RWPE1 (cell line): ENCODE measurements at regions not wholly inside any gene's neighbourhood (a gene's known extent, or its start where the extent isn't known, plus 50 kb on each side); places are given as distances from the start of the nearest gene placed in this dataset.
A peak's percentile ranks its signal among the peaks of the same experiment; 100 is the strongest.

Source experiments
- CTCF ChIA-PET: fragments of 350-600 bp; sonication (Branson Sonifier 250); formaldehyde crosslinking; extraction: SDS; loops from one replicate; lab custom pipeline; 2021; lab: Yijun Ruan, JAX
- POLR2A ChIA-PET: fragments of 400-600 bp; formaldehyde crosslinking; extraction: SDS; loops from one replicate; lab custom pipeline; 2020; ENCODE audit warnings: antibody characterized with exemption; ENCODE audit not compliant: low non-redundant PET; lab: Yijun Ruan, JAX
- DNase-seq: peaks from one replicate; pipeline ENCODE4 v3.0.0; 2012; ENCODE audit warnings: low spot score
- H3K27ac ChIP-seq: fragments of 450-650 bp; 2 replicates; pipeline ENCODE4 v1.5.1; 2017
- TF ChIP-seq, protein P1 (sequence below): fragments of 450-650 bp; conservative IDR thresholded peaks from 2 replicates; pipeline ENCODE4 v1.5.1; 2017; ENCODE audit warnings: low read depth, mild to moderate bottlenecking

DNA sequence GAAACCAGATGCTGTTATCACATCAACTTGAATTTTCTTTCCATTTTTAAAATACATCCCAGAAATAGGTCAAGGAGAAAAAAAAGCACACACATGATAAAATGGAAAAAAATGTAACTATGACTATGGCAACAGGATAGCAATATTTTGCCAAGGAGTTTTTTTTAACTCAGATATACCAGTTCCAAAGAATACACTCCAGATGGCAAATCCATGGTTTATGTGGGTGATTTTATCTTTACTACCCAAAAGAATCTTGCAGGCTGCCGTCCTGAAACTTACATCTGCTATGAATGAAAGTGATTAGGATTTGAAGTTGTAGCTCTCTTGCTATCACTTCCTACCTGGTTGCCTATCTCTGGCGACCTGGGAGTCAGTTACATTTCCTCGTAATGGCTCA is 91.0 kb upstream of the PLPPR4 start:
- TF ChIP-seq, protein P1, sequence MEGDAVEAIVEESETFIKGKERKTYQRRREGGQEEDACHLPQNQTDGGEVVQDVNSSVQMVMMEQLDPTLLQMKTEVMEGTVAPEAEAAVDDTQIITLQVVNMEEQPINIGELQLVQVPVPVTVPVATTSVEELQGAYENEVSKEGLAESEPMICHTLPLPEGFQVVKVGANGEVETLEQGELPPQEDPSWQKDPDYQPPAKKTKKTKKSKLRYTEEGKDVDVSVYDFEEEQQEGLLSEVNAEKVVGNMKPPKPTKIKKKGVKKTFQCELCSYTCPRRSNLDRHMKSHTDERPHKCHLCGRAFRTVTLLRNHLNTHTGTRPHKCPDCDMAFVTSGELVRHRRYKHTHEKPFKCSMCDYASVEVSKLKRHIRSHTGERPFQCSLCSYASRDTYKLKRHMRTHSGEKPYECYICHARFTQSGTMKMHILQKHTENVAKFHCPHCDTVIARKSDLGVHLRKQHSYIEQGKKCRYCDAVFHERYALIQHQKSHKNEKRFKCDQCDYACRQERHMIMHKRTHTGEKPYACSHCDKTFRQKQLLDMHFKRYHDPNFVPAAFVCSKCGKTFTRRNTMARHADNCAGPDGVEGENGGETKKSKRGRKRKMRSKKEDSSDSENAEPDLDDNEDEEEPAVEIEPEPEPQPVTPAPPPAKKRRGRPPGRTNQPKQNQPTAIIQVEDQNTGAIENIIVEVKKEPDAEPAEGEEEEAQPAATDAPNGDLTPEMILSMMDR: no peak
- ChIA-PET POLR2A (no interaction called here), CTCF (no interaction called here)
- DNase-seq: no peak
- no peak overlapping the region for H3K27ac ChIP-seq

DNA sequence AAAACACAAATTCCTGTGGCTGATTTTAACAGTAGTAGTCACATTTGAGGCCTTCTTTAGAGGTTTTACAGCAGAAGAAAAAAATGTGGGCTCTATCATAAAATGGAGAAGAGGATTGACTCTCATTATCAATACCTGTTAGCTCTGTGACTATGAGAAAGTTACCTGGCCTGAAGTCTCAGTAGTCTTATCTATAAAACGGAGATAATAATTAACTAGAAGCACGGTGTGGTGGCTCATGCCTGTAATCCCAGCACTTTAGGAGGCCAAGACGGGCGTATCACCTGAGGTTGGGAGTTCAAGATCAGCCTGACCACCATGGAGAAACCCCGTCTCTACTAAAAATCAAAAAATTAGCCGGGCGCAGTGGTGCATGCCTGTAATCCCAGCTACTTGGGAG is 90.4 kb upstream of the PLPPR4 start:
- no peak overlapping the region for H3K27ac ChIP-seq
- ChIA-PET CTCF (no interaction called here), POLR2A (no interaction called here)
- no peak for DNase-seq
- TF ChIP-seq, protein P1: no peak

DNA sequence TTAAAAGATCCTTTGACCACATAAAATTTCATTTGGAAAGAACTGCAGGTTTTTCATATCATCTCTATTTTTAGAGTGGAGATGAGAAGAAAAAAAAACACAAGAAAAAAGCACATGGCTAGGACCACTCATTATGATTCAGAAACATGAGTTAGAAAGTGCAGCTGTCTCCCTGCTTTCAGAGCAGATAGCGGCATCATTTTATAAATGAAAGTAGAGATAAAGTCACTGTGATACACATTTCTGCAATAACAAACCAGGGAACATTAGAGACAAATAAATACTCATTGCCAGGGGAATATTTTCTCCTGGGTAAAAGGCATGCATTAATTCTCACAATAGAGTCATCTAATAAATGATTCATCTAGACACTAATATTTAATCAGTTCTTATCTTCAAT is 87.5 kb upstream of the PLPPR4 start:
- TF ChIP-seq, protein P1: no peak
- H3K27ac ChIP-seq: no peak overlapping the region
- ChIA-PET POLR2A (no interaction called here), CTCF (interaction anchor here (0.5 kb wide), 1 partner anchor 350 kb away, joined by 3 read pairs; no protein-coding TSS in a partner anchor)
- DNase-seq: no peak

GRCh38 chr1:99177465-99177864 is 86.8 kb upstream of the PLPPR4 start:
- POLR2A ChIA-PET: no interaction called here
- TF ChIP-seq, protein P1: no peak
- no peak for DNase-seq
- CTCF ChIA-PET: no interaction called here
- H3K27ac ChIP-seq: no peak overlapping the region

DNA sequence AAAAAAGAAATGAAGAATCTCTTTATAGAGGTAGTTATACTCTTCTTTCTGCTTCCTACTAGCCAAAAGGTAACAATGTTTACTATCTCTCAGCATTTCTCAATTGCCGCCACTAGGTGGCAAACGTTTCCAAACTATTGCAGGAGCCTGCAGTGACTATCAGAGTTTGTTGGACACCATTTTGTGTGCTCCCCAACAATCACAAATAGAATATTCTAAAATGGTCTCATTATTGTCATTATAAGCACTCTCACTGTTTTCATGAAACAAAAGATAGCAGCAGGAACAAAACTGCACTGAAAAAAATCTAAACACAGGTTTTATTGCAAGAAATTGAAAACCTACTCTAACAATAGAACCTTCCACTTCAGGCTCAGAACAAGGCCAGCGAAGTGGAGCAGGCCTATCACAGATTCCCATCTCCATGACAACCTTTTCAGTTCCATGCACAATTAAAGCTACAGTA is 83.9 kb upstream of the PLPPR4 start:
- CTCF ChIA-PET: interaction anchor here (0.6 to 1.0 kb wide), 5 partner anchors 241 to 1874 kb away, joined by 3 to 4 read pairs (median 3); no protein-coding TSS in a partner anchor
- DNase-seq: peak; percentile 26
- H3K27ac ChIP-seq: no peak overlapping the region
- POLR2A ChIA-PET: no interaction called here
- TF ChIP-seq, protein P1: peak; percentile 74

GRCh38 chr1:99180915-99181314 is 83.4 kb upstream of the PLPPR4 start:
- ChIA-PET POLR2A (no interaction called here), CTCF (interaction anchor here (0.6 to 1.0 kb wide), 6 partner anchors 241 to 1875 kb away, joined by 3 to 4 read pairs (median 3); no protein-coding TSS in a partner anchor)
- no peak overlapping the region for H3K27ac ChIP-seq
- TF ChIP-seq, protein P1: no peak
- DNase-seq: no peak

GRCh38 chr1:99181892-99182291 is 82.4 kb upstream of the PLPPR4 start:
- ChIA-PET CTCF (no interaction called here), POLR2A (no interaction called here)
- TF ChIP-seq, protein P1: no peak
- H3K27ac ChIP-seq: no peak overlapping the region
- no peak for DNase-seq
